ENCODE measurements at regions not wholly inside any gene's neighbourhood (a gene's known extent, or its start where the extent isn't known, plus 50 kb on each side); places are given as distances from the start of the nearest gene placed in this dataset.

GRCh38 chr10:9668411-9668810 is 1349.3 kb upstream of the CELF2 start:
- 100% methylated on average over 1 of the region's 3 CpGs for WGBS (ENCODE audit: insufficient coverage)
- no peaks in the 10 kb centered on the region for H3K4me1 ChIP-seq (ENCODE audit: control insufficient read depth, insufficient read depth, low read length)
- no peaks in the 10 kb centered on the region for H3K9me3 ChIP-seq (replicated peaks; ENCODE audit: control insufficient read depth, low read depth, low read length)
- DNase-seq: no peak
- H3K4me3 ChIP-seq (ENCODE audit: low read length): no peak overlapping the region
- no peak overlapping the region for H3K27ac ChIP-seq (ENCODE audit: low read length)
- H3K27me3 ChIP-seq (ENCODE audit: control insufficient read depth, insufficient read depth, low read length): no peaks in the 10 kb centered on the region
- no peaks in the 10 kb centered on the region for H3K36me3 ChIP-seq (ENCODE audit: control insufficient read depth, insufficient read depth, low read length)

- no CpG with 5 or more reads among the region's 3 CpGs for WGBS (ENCODE audit: insufficient coverage)
- no peak for DNase-seq
- no peaks in the 10 kb centered on the region for H3K27me3 ChIP-seq (ENCODE audit: control insufficient read depth, insufficient read depth, low read length)
- H3K27ac ChIP-seq (ENCODE audit: low read length): no peak overlapping the region
- H3K9me3 ChIP-seq (replicated peaks; ENCODE audit: control insufficient read depth, low read depth, low read length): no peaks in the 10 kb centered on the region
- no peaks in the 10 kb centered on the region for H3K4me1 ChIP-seq (ENCODE audit: control insufficient read depth, insufficient read depth, low read length)
- H3K4me3 ChIP-seq (ENCODE audit: low read length): no peak overlapping the region
- no peaks in the 10 kb centered on the region for H3K36me3 ChIP-seq (ENCODE audit: control insufficient read depth, insufficient read depth, low read length)
Observed at GRCh38 chr10:9670911-9671310, 1346.8 kb upstream of the CELF2 start.

GRCh38 chr10:9681655-9682054 is 1336.0 kb upstream of the CELF2 start:
- Histone ChIP-seq H3K27ac (ENCODE audit: low read length) (no peak overlapping the region), H3K4me1 (ENCODE audit: control insufficient read depth, insufficient read depth, low read length) (no peaks in the 10 kb centered on the region), H3K27me3 (ENCODE audit: control insufficient read depth, insufficient read depth, low read length) (no peaks in the 10 kb centered on the region), H3K36me3 (ENCODE audit: control insufficient read depth, insufficient read depth, low read length) (no peaks in the 10 kb centered on the region), H3K9me3 (replicated peaks; ENCODE audit: control insufficient read depth, low read depth, low read length) (no peaks in the 10 kb centered on the region), H3K4me3 (ENCODE audit: low read length) (no peak overlapping the region)
- no peak for DNase-seq
- 100% methylated on average over 1 of the region's 2 CpGs for WGBS (ENCODE audit: insufficient coverage)

- no peak for DNase-seq
- no peak overlapping the region for H3K4me3 ChIP-seq (ENCODE audit: low read length)
- no peaks in the 10 kb centered on the region for H3K27me3 ChIP-seq (ENCODE audit: control insufficient read depth, insufficient read depth, low read length)
- WGBS (ENCODE audit: insufficient coverage): no CpG with 5 or more reads among the region's 1 CpG
- H3K4me1 ChIP-seq (ENCODE audit: control insufficient read depth, insufficient read depth, low read length): no peaks in the 10 kb centered on the region
- no peaks in the 10 kb centered on the region for H3K9me3 ChIP-seq (replicated peaks; ENCODE audit: control insufficient read depth, low read depth, low read length)
- no peak overlapping the region for H3K27ac ChIP-seq (ENCODE audit: low read length)
- no peaks in the 10 kb centered on the region for H3K36me3 ChIP-seq (ENCODE audit: control insufficient read depth, insufficient read depth, low read length)
Observed at GRCh38 chr10:9682802-9683201, 1334.9 kb upstream of the CELF2 start.

GRCh38 chr10:9684186-9684585 is 1333.5 kb upstream of the CELF2 start:
- DNase-seq: no peak
- no peak overlapping the region for H3K4me3 ChIP-seq (ENCODE audit: low read length)
- no peaks in the 10 kb centered on the region for H3K36me3 ChIP-seq (ENCODE audit: control insufficient read depth, insufficient read depth, low read length)
- no peak overlapping the region for H3K27ac ChIP-seq (ENCODE audit: low read length)
- H3K27me3 ChIP-seq (ENCODE audit: control insufficient read depth, insufficient read depth, low read length): no peaks in the 10 kb centered on the region
- WGBS (ENCODE audit: insufficient coverage): no CpG with 5 or more reads among the region's 1 CpG
- H3K9me3 ChIP-seq (replicated peaks; ENCODE audit: control insufficient read depth, low read depth, low read length): no peaks in the 10 kb centered on the region
- no peaks in the 10 kb centered on the region for H3K4me1 ChIP-seq (ENCODE audit: control insufficient read depth, insufficient read depth, low read length)

GRCh38 chr10:9685596-9685995 is 1332.1 kb upstream of the CELF2 start:
- H3K4me3 ChIP-seq (ENCODE audit: low read length): no peak overlapping the region
- H3K36me3 ChIP-seq (ENCODE audit: control insufficient read depth, insufficient read depth, low read length): no peaks in the 10 kb centered on the region
- no peak for DNase-seq
- no peaks in the 10 kb centered on the region for H3K27me3 ChIP-seq (ENCODE audit: control insufficient read depth, insufficient read depth, low read length)
- H3K4me1 ChIP-seq (ENCODE audit: control insufficient read depth, insufficient read depth, low read length): no peaks in the 10 kb centered on the region
- H3K27ac ChIP-seq (ENCODE audit: low read length): no peak overlapping the region
- no peaks in the 10 kb centered on the region for H3K9me3 ChIP-seq (replicated peaks; ENCODE audit: control insufficient read depth, low read depth, low read length)

- Histone ChIP-seq H3K27ac (ENCODE audit: low read length) (no peak overlapping the region), H3K4me1 (ENCODE audit: control insufficient read depth, insufficient read depth, low read length) (no peaks in the 10 kb centered on the region), H3K4me3 (ENCODE audit: low read length) (no peak overlapping the region), H3K9me3 (replicated peaks; ENCODE audit: control insufficient read depth, low read depth, low read length) (no peaks in the 10 kb centered on the region), H3K36me3 (ENCODE audit: control insufficient read depth, insufficient read depth, low read length) (no peaks in the 10 kb centered on the region), H3K27me3 (ENCODE audit: control insufficient read depth, insufficient read depth, low read length) (no peaks in the 10 kb centered on the region)
- DNase-seq: peak; percentile 0
Observed at GRCh38 chr10:9688711-9689110, 1329.0 kb upstream of the CELF2 start.

GRCh38 chr10:9707216-9707615 is 1310.5 kb upstream of the CELF2 start:
- H3K36me3 ChIP-seq (ENCODE audit: control insufficient read depth, insufficient read depth, low read length): no peaks in the 10 kb centered on the region
- H3K4me1 ChIP-seq (ENCODE audit: control insufficient read depth, insufficient read depth, low read length): no peaks in the 10 kb centered on the region
- DNase-seq: no peak
- no CpG with 5 or more reads among the region's 3 CpGs for WGBS (ENCODE audit: insufficient coverage)
- no peak overlapping the region for H3K27ac ChIP-seq (ENCODE audit: low read length)
- no peaks in the 10 kb centered on the region for H3K27me3 ChIP-seq (ENCODE audit: control insufficient read depth, insufficient read depth, low read length)
- no peaks in the 10 kb centered on the region for H3K9me3 ChIP-seq (replicated peaks; ENCODE audit: control insufficient read depth, low read depth, low read length)
- H3K4me3 ChIP-seq (ENCODE audit: low read length): no peak overlapping the region

GRCh38 chr10:9709849-9710248 is 1307.8 kb upstream of the CELF2 start:
- no peaks in the 10 kb centered on the region for H3K4me1 ChIP-seq (ENCODE audit: control insufficient read depth, insufficient read depth, low read length)
- H3K36me3 ChIP-seq (ENCODE audit: control insufficient read depth, insufficient read depth, low read length): no peaks in the 10 kb centered on the region
- H3K27me3 ChIP-seq (ENCODE audit: control insufficient read depth, insufficient read depth, low read length): no peaks in the 10 kb centered on the region
- 100% methylated on average over 2 of the region's 3 CpGs for WGBS (ENCODE audit: insufficient coverage)
- H3K27ac ChIP-seq (ENCODE audit: low read length): no peak overlapping the region
- H3K9me3 ChIP-seq (replicated peaks; ENCODE audit: control insufficient read depth, low read depth, low read length): peaks cover 5% of the 10 kb centered on the region
- H3K4me3 ChIP-seq (ENCODE audit: low read length): no peak overlapping the region
- no peak for DNase-seq

- no peak for DNase-seq
- H3K4me3 ChIP-seq (ENCODE audit: low read length): no peak overlapping the region
- no peaks in the 10 kb centered on the region for H3K27me3 ChIP-seq (ENCODE audit: control insufficient read depth, insufficient read depth, low read length)
- H3K27ac ChIP-seq (ENCODE audit: low read length): no peak overlapping the region
- H3K36me3 ChIP-seq (ENCODE audit: control insufficient read depth, insufficient read depth, low read length): no peaks in the 10 kb centered on the region
- H3K9me3 ChIP-seq (replicated peaks; ENCODE audit: control insufficient read depth, low read depth, low read length): peaks cover 5% of the 10 kb centered on the region
- H3K4me1 ChIP-seq (ENCODE audit: control insufficient read depth, insufficient read depth, low read length): no peaks in the 10 kb centered on the region
Observed at GRCh38 chr10:9712393-9712792, 1305.3 kb upstream of the CELF2 start.

- H3K4me3 ChIP-seq (ENCODE audit: low read length): no peak overlapping the region
- H3K36me3 ChIP-seq (ENCODE audit: control insufficient read depth, insufficient read depth, low read length): no peaks in the 10 kb centered on the region
- H3K27me3 ChIP-seq (ENCODE audit: control insufficient read depth, insufficient read depth, low read length): no peaks in the 10 kb centered on the region
- no peak overlapping the region for H3K27ac ChIP-seq (ENCODE audit: low read length)
- DNase-seq: no peak
- WGBS (ENCODE audit: insufficient coverage): no CpG with 5 or more reads among the region's 2 CpGs
- no peaks in the 10 kb centered on the region for H3K4me1 ChIP-seq (ENCODE audit: control insufficient read depth, insufficient read depth, low read length)
- H3K9me3 ChIP-seq (replicated peaks; ENCODE audit: control insufficient read depth, low read depth, low read length): no peaks in the 10 kb centered on the region
Observed at GRCh38 chr10:9719246-9719645, 1298.4 kb upstream of the CELF2 start.
